Tibial nerve (tissue), 4 donors: ENCODE measurements at regions not wholly inside any gene's neighbourhood (a gene's known extent, or its start where the extent isn't known, plus 50 kb on each side); places are given as distances from the start of the nearest gene placed in this dataset.
A peak's percentile ranks its signal among the peaks of the same experiment; 100 is the strongest.

Experiments
- DNase-seq, 2 donors: peaks; one replicate each; pipeline ENCODE4 v3.0.0-alpha.2; 2019; ENCODE audit warnings: low spot score in 2 of 2
- H3K27ac ChIP-seq, 4 donors: fragments of 200-600 bp; sonication (generic) in 3 of 4; one replicate each; pipeline ENCODE4 v1.5.1; 2017 to 2019; ENCODE audit warnings: mild to moderate bottlenecking in 1 of 4
- H3K27me3 ChIP-seq, 2 donors: fragments of 200-600 bp; sonication (generic) in 1 of 2; one replicate each; pipeline versions ENCODE4 v1.5.1 to v1.6.0; 2017 to 2019
- H3K36me3 ChIP-seq, 3 donors: fragments of 200-600 bp; sonication (generic); one replicate each; pipeline ENCODE4 v1.5.1; 2018 to 2019
- H3K4me1 ChIP-seq, 4 donors: fragments of 200-600 bp; sonication (generic) in 3 of 4; one replicate each; pipeline ENCODE4 v1.5.1; 2017 to 2019
- H3K4me3 ChIP-seq, 4 donors: fragments of 200-600 bp; sonication (generic) in 3 of 4; one replicate each; pipeline ENCODE4 v1.5.1; 2017 to 2019; ENCODE audit warnings: mild to moderate bottlenecking in 1 of 4, moderate library complexity in 1 of 4
- H3K9me3 ChIP-seq, 4 donors: fragments of 200-600 bp; sonication (generic) in 3 of 4; one replicate each; pipeline ENCODE4 v1.5.1; 2017 to 2019
- EP300 ChIP-seq, 2 donors: sonication (generic); formaldehyde crosslinking; IDR thresholded peaks; one replicate each; pipeline ENCODE4 v1.6.1; 2017; ENCODE audit warnings: antibody characterized with exemption in 2 of 2, mild to moderate bottlenecking in 1 of 2
- POLR2A ChIP-seq, 2 donors: fragments of 450-650 bp; IDR thresholded peaks; one replicate each; pipeline ENCODE4 v1.6.1; 2017; ENCODE audit warnings: antibody characterized with exemption in 2 of 2, mild to moderate bottlenecking in 2 of 2, moderate library complexity in 2 of 2
- WGBS, 2 donors: methylation state at CpG; one replicate each; pipeline ENCODE4 v1.1.5; 2018; 5-methylcytosine and 5-hydroxymethylcytosine counted together
- TF ChIP-seq, protein P1 (sequence below), 5 experiments: fragments of 200-600 bp in 3 of 5; fragments of 450-650 bp in 2 of 5; sonication (generic) in 3 of 5; IDR thresholded peaks; one replicate each; pipeline ENCODE4 v1.5.1; 2016 to 2019; ENCODE audit warnings: antibody characterized with exemption in 5 of 5, mild to moderate bottlenecking in 3 of 5, moderate library complexity in 2 of 5

- DNase-seq, result no peak
- Histone ChIP-seq H3K4me1 (no peaks in the 10 kb centered on the region), H3K36me3 (no peaks in the 10 kb centered on the region), H3K4me3 (no peak overlapping the region), H3K9me3 (no peaks in the 10 kb centered on the region), H3K27me3 (no peaks in the 10 kb centered on the region), H3K27ac (no peak overlapping the region)
- TF ChIP-seq, protein P1, sequence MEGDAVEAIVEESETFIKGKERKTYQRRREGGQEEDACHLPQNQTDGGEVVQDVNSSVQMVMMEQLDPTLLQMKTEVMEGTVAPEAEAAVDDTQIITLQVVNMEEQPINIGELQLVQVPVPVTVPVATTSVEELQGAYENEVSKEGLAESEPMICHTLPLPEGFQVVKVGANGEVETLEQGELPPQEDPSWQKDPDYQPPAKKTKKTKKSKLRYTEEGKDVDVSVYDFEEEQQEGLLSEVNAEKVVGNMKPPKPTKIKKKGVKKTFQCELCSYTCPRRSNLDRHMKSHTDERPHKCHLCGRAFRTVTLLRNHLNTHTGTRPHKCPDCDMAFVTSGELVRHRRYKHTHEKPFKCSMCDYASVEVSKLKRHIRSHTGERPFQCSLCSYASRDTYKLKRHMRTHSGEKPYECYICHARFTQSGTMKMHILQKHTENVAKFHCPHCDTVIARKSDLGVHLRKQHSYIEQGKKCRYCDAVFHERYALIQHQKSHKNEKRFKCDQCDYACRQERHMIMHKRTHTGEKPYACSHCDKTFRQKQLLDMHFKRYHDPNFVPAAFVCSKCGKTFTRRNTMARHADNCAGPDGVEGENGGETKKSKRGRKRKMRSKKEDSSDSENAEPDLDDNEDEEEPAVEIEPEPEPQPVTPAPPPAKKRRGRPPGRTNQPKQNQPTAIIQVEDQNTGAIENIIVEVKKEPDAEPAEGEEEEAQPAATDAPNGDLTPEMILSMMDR (IDR thresholded peaks at IDR 0.05), result no peak
- TF ChIP-seq POLR2A (IDR thresholded peaks at IDR 0.05) (no peak), EP300 (IDR thresholded peaks at IDR 0.05) (no peak)
- WGBS, 2 donors, result 91 to 93% methylated on average over 4 of the region's 4 CpGs
Observed at GRCh38 chr1:57770772-57771171, 346.9 kb upstream of the DAB1 start.

DNA sequence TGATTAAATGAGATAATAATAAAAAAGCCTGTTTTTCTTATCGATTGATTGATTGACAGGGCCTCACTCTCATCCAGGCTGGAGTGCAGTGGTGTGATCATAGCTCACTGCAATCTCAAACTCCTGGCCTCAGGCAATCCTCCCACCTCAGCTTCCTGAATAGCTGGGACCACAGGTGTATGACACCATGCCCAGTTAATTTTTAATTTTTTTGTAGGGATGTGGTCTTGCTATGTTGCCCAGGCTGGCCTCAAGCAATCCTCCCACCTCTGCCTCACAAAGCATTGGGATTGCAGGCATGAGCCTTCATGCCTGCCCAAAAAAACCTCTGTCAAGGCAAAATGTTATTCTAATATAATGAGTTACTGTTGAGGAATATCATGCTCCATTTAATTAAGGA is 346.4 kb upstream of the DAB1 start:
- Histone ChIP-seq H3K36me3 (no peaks in the 10 kb centered on the region), H3K27ac (no peak overlapping the region), H3K4me3 (no peak overlapping the region), H3K9me3 (no peaks in the 10 kb centered on the region), H3K27me3 (no peaks in the 10 kb centered on the region), H3K4me1 (no peaks in the 10 kb centered on the region)
- TF ChIP-seq EP300 (IDR thresholded peaks at IDR 0.05) (no peak), POLR2A (IDR thresholded peaks at IDR 0.05) (no peak)
- TF ChIP-seq, protein P1 (IDR thresholded peaks at IDR 0.05), result no peak
- WGBS, 2 donors, result 93 to 100% methylated on average over 1 of the region's 1 CpG
- no peak for DNase-seq

- Histone ChIP-seq H3K9me3 (no peaks in the 10 kb centered on the region), H3K36me3 (no peaks in the 10 kb centered on the region), H3K4me3 (no peak overlapping the region), H3K4me1 (no peaks in the 10 kb centered on the region), H3K27ac (no peak overlapping the region), H3K27me3 (no peaks in the 10 kb centered on the region)
- TF ChIP-seq EP300 (IDR thresholded peaks at IDR 0.05) (no peak), POLR2A (IDR thresholded peaks at IDR 0.05) (no peak)
- TF ChIP-seq, protein P1 (IDR thresholded peaks at IDR 0.05), result no peak
- DNase-seq, result no peak
- 42 to 52% methylated on average over 8 of the region's 8 CpGs for WGBS, 2 donors
Observed at GRCh38 chr1:57761628-57762027, 337.8 kb upstream of the DAB1 start.

- H3K36me3 ChIP-seq, result no peaks in the 10 kb centered on the region
- no peaks in the 10 kb centered on the region for H3K9me3 ChIP-seq
- no peak for TF ChIP-seq EP300 (IDR thresholded peaks at IDR 0.05)
- TF ChIP-seq, protein P1 (IDR thresholded peaks at IDR 0.05), result no peak
- no peak for TF ChIP-seq POLR2A (IDR thresholded peaks at IDR 0.05)
- no peaks in the 10 kb centered on the region for H3K27me3 ChIP-seq
- 29 to 47% methylated on average over 1 of the region's 1 CpG for WGBS, 2 donors
- H3K4me3 ChIP-seq, result no peak overlapping the region
- peak overlapping the region in 1 of 4 donors; percentile 38 for H3K27ac ChIP-seq
- DNase-seq, result no peak
- H3K4me1 ChIP-seq, result peaks cover 0 to 9% (median 2%) of the 10 kb centered on the region in 4 donors
Observed at GRCh38 chr1:57752843-57753242, 329.0 kb upstream of the DAB1 start.

- no peak overlapping the region for H3K4me3 ChIP-seq
- H3K27ac ChIP-seq, result peak overlapping the region in 1 of 4 donors; percentile 76
- DNase-seq, result no peak
- TF ChIP-seq, protein P1 (IDR thresholded peaks at IDR 0.05), result no peak
- TF ChIP-seq EP300 (IDR thresholded peaks at IDR 0.05) (no peak), POLR2A (IDR thresholded peaks at IDR 0.05) (no peak)
- H3K27me3 ChIP-seq, result no peaks in the 10 kb centered on the region
- no peaks in the 10 kb centered on the region for H3K36me3 ChIP-seq
- WGBS, 2 donors, result 50 to 63% methylated on average over 2 of the region's 2 CpGs
- no peaks in the 10 kb centered on the region for H3K9me3 ChIP-seq
- H3K4me1 ChIP-seq, result peaks cover 0 to 9% (median 2%) of the 10 kb centered on the region in 4 donors
Observed at GRCh38 chr1:57748719-57749118, 324.9 kb upstream of the DAB1 start.
